ENCODE measurements at regions not wholly inside any gene's neighbourhood (a gene's known extent, or its start where the extent isn't known, plus 50 kb on each side); places are given as distances from the start of the nearest gene placed in this dataset.

GRCh38 chr21:25424634-25425033, 182.6 kb downstream of the MRPL39 start:
- no peak for DNase-seq (ENCODE audit: extremely low read depth, low read depth)
- TF ChIP-seq, protein P1, sequence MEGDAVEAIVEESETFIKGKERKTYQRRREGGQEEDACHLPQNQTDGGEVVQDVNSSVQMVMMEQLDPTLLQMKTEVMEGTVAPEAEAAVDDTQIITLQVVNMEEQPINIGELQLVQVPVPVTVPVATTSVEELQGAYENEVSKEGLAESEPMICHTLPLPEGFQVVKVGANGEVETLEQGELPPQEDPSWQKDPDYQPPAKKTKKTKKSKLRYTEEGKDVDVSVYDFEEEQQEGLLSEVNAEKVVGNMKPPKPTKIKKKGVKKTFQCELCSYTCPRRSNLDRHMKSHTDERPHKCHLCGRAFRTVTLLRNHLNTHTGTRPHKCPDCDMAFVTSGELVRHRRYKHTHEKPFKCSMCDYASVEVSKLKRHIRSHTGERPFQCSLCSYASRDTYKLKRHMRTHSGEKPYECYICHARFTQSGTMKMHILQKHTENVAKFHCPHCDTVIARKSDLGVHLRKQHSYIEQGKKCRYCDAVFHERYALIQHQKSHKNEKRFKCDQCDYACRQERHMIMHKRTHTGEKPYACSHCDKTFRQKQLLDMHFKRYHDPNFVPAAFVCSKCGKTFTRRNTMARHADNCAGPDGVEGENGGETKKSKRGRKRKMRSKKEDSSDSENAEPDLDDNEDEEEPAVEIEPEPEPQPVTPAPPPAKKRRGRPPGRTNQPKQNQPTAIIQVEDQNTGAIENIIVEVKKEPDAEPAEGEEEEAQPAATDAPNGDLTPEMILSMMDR (IDR thresholded peaks at IDR 0.05; ENCODE audit: low read depth, low read length) = no peak

GRCh38 chr21:25424048-25424447, 183.2 kb downstream of the MRPL39 start:
- TF ChIP-seq, protein P1 (IDR thresholded peaks at IDR 0.05; ENCODE audit: low read depth, low read length) = no peak
- DNase-seq (ENCODE audit: extremely low read depth, low read depth) = no peak

DNA sequence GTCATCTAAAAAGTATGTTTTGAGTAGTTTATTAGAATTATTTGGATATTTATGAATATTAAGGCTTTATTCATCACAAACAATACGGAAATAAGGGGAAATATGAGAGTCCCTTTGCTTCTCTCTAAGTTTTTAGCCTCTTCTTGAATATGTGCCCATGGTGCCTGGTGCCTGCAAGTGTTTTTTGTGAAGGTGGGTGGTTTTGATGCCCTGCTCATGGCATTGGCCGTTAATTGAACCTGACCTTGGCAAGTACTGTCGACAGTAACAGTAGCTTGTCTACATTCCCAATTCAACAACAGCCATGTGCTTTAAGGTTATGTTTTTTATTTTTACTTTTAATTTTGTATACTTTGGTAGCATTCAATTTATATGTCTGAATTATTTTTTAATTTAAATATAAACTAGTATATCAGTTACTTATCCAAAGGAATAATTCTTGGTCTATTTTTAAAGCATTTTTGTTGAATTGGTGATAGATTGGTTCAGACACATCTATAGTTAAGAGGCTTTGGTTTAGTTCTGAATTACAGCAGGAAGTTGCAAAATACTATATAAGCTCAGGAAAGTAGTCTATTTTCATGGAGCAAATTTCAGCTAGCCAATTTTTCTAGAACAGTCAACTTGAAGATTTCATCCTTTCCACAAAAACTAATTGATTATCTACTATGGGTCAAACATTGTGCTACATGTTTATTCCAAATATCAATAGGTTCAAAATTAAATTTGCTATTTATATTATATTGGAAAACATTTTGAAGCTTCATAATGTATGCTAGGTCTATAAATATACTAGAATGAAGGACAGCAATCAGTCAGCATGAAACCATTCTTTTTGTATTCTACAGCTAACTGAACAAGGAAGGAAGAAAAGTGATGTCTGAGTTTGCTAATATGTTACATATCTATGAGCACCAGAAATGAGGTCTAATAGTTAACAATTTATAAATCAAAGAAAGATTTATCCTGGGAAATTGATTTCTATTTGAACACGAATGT, 184.4 kb downstream of the MRPL39 start:
- no peak for DNase-seq (ENCODE audit: extremely low read depth, low read depth)
- TF ChIP-seq, protein P1 (IDR thresholded peaks at IDR 0.05; ENCODE audit: low read depth, low read length) = no peak

GRCh38 chr21:25421321-25422028, 185.8 kb downstream of the MRPL39 start:
- peak; percentile 8 for DNase-seq (ENCODE audit: extremely low read depth, low read depth)

DNA sequence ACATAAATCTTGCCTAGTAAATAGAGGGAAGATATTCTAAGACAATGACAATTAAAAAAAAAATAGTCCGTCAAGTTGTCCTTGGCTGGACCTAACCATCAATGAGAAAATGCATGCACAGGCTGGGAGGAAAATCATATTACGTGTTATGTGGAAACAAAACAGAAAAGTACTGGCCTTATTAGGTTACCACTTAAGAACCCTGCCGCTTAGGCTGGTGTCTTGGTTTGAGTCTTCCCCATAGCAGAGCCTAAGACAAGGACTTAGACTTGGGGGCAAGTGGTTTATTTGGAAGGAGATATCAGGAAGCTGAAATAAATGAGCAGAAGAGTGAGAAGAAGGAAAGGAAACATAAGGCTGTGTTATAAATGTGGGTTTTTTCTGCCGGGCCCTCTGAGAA, 186.4 kb downstream of the MRPL39 start:
- TF ChIP-seq, protein P1 (IDR thresholded peaks at IDR 0.05; ENCODE audit: low read depth, low read length) = no peak
- DNase-seq (ENCODE audit: extremely low read depth, low read depth) = no peak

More at GRCh38 chr21:25421321-25422028, 185.8 kb downstream of the MRPL39 start:
- TF ChIP-seq, protein P1 (IDR thresholded peaks at IDR 0.05; ENCODE audit: low read depth, low read length) = peak; percentile 62

DNA sequence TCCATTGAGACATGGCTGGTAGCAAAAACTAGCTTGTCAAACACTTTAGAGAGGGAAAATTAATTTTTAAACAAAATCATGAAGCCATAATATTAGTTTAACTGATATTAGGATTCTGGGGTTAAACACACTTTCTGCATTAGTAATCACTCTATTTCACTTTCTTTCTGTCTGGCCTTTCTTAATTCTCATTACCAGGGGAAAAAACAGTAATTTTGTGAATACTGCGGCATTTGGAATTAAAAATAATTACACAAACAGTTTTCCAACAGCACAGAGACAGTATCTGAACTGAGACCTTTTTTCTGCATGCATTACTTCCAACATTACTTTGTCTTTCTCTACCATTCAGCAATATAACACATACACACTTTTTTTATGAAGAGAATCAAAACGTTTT, 190.6 kb downstream of the MRPL39 start:
- TF ChIP-seq, protein P1 (IDR thresholded peaks at IDR 0.05; ENCODE audit: low read depth, low read length) = no peak

DNA sequence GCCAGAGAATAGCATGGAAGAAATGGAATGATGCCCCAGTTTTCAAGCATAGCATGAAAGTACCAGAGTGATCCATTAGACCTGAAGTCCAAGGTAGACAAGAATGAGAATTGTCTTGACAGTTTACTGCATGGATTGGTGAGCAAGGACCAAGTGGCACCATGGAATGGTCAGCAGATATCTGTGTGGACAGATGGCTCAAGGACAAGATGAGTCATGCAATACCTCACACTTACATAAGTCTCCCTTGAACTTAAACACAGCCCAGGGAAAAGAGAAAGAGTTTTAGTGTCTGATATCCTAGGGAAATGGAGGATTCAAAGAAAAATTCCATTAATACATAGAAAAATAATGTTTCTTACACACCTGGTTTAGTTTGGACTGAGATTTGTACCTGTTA, 195.2 kb downstream of the MRPL39 start:
- TF ChIP-seq, protein P1 (IDR thresholded peaks at IDR 0.05; ENCODE audit: low read depth, low read length) = no peak
- DNase-seq (ENCODE audit: extremely low read depth, low read depth) = no peak

More for the DNA sequence above, 190.6 kb downstream of the MRPL39 start:
- no peak for DNase-seq (ENCODE audit: extremely low read depth, low read depth)

Measured in AG09319 (cell line).